ENCODE measurements at regions not wholly inside any gene's neighbourhood (a gene's known extent, or its start where the extent isn't known, plus 50 kb on each side); places are given as distances from the start of the nearest gene placed in this dataset.

GRCh38 chr13:37340901-37341670 is 235.6 kb upstream of the CSNK1A1L start:
- no peak for TF ChIP-seq JUND (IDR thresholded peaks at IDR 0.05; ENCODE audit: low read depth)
- in situ Hi-C loops (cut with HindIII; ENCODE audit: low pct_unique_long_range_greater_than_20kb, low sequenced_read_pairs), result no loop called here

DNA sequence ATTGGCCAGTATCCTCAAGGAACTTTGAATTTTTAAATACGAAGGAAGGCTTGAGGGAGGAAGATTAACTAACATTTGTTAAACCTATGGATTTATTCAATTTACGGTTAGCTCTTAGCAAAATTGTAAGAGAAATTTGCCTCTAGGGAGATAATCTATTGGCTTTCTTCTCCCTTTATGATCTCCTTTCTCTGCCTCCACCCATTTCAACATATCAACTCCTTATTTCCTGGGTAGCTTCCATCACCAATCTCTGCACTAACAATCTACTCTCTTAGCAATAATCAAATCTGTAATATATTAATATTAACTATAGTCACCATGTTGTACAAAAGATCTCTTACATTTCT is 233.9 kb upstream of the CSNK1A1L start:
- no peak for DNase-seq (ENCODE audit: low read depth in 1 of 2, low spot score in 1 of 2)
- TF ChIP-seq JUND (IDR thresholded peaks at IDR 0.05; ENCODE audit: low read depth), result no peak
- in situ Hi-C loops (cut with HindIII; ENCODE audit: low pct_unique_long_range_greater_than_20kb, low sequenced_read_pairs), result no loop called here

More at GRCh38 chr13:37340901-37341670, 235.6 kb upstream of the CSNK1A1L start:
- DNase-seq (ENCODE audit: low read depth in 1 of 2, low spot score in 1 of 2), result no peak

DNA sequence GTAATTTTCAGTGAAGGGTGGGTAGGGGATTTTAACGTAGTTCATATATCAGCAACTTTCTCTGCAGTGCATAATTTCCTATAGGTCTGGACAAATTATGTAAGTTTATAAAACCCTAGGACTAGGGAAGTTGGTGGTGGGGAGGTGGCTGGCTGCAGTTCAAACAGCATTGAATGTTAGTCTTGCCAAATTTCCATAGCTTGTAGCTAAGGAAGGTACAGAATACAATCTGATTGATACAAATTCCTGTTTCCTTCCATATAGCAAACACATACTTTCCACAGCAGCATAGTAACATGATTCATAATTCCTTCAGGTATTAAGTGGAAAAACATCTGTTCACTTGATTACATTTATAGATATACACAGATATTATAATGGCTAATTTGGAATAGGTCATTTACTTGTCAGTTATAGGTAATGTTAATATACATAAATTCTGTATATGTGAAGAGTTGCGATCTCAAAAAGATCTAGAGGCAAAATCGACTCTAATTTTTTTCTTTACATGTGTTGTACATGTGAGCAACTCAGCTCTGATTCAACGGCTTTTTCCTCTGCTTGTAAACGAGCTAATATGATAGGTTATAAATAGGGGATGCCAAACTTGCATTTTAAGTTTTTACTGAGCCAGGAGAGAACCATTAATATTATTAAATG is 233.4 kb upstream of the CSNK1A1L start:
- in situ Hi-C loops (cut with HindIII; ENCODE audit: low pct_unique_long_range_greater_than_20kb, low sequenced_read_pairs), result no loop called here
- DNase-seq (ENCODE audit: low read depth in 1 of 2, low spot score in 1 of 2), result no peak
- TF ChIP-seq JUND (IDR thresholded peaks at IDR 0.05; ENCODE audit: low read depth), result no peak

DNA sequence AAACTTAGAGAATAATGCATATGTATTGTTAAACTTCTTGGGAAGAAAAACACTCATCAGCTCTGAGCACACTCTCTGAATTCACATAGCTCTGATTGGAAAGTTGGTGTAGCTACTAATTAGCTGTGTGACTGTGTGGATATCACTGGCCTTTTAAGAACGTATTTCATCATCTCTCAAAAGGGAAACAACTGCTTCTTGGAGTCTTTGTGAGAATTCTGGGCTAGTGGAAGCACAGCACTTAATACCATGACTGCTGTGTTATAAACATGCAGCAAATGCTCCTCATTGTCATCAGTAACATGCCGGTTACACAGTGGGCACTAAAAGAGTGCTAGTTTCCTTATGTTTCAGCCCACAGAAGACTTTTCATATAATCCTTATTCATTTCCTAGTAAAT is 220.9 kb upstream of the CSNK1A1L start:
- in situ Hi-C loops (cut with HindIII; ENCODE audit: low pct_unique_long_range_greater_than_20kb, low sequenced_read_pairs), result no loop called here
- no peak for DNase-seq (ENCODE audit: low read depth in 1 of 2, low spot score in 1 of 2)
- TF ChIP-seq JUND (IDR thresholded peaks at IDR 0.05; ENCODE audit: low read depth), result no peak

DNA sequence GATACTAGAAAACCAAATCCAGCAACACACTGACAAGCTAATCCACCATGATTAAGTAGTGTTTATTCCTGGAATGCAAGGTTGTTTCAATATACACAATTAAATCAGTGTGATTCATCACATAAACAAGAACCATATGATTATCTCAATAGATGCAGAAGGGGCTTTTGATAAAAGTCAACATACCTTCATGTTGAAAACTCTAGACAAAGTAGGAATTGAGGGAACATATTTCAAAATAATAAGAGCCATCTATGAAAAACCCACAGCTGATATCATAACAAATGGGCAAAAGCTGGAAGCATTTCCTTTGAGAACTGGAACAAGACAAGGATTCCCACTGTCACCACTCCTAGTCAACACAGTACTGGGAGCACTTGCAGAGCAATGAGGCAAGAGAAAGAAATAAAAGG is 213.6 kb upstream of the CSNK1A1L start:
- no peak for DNase-seq (ENCODE audit: low read depth in 1 of 2, low spot score in 1 of 2)
- in situ Hi-C loops (cut with HindIII; ENCODE audit: low pct_unique_long_range_greater_than_20kb, low sequenced_read_pairs), result no loop called here
- TF ChIP-seq JUND (IDR thresholded peaks at IDR 0.05; ENCODE audit: low read depth), result no peak

GRCh38 chr13:37316935-37317334 is 211.5 kb upstream of the CSNK1A1L start:
- no peak for TF ChIP-seq JUND (IDR thresholded peaks at IDR 0.05; ENCODE audit: low read depth)
- no peak for DNase-seq (ENCODE audit: low read depth in 1 of 2, low spot score in 1 of 2)
- in situ Hi-C loops (cut with HindIII; ENCODE audit: low pct_unique_long_range_greater_than_20kb, low sequenced_read_pairs), result no loop called here

- TF ChIP-seq JUND (IDR thresholded peaks at IDR 0.05; ENCODE audit: low read depth), result no peak
- no peak for DNase-seq (ENCODE audit: low read depth in 1 of 2, low spot score in 1 of 2)
- in situ Hi-C loops (cut with HindIII; ENCODE audit: low pct_unique_long_range_greater_than_20kb, low sequenced_read_pairs), result no loop called here
Observed at GRCh38 chr13:37313372-37313771, 207.9 kb upstream of the CSNK1A1L start.

DNA sequence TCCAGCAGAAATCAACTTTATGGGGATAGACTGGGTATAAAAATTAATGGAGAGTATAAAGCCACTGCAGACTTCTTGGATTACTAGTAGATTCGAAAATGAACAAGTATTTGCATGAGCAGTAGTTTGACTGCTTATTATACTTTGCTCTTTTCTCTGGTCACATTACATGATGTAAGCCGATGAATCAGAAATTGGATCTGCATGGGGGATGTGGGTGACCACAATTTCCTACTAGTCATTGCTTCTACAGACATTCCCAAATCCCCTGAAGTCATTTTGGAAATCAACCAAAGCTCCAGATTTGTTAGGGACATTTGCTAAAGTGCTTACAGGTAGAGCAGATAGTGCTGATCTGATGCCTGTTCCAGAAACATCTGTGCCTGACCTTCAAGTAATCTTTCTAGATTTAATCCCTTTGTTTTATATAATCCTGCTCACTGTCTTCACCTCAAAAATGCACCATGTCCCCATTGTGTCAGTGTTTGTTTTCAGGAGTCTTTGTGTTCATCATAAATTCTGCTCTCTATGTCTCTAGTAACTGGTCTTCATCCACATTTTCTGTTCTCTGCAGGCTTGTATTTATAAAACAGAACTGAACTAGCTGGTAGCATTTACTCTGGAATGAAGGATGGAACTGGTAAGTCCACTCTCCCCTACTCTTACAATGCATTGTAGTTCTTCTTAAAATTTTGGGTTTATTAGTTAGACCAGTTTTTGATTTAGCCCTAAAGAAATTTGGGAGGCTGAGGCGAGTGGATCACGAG is 201.5 kb upstream of the CSNK1A1L start:
- no peak for TF ChIP-seq JUND (IDR thresholded peaks at IDR 0.05; ENCODE audit: low read depth)
- in situ Hi-C loops (cut with HindIII; ENCODE audit: low pct_unique_long_range_greater_than_20kb, low sequenced_read_pairs), result no loop called here
- no peak for DNase-seq (ENCODE audit: low read depth in 1 of 2, low spot score in 1 of 2)

- in situ Hi-C loops (cut with HindIII; ENCODE audit: low pct_unique_long_range_greater_than_20kb, low sequenced_read_pairs), result no loop called here
Observed at GRCh38 chr13:37303606-37304005, 198.1 kb upstream of the CSNK1A1L start.

DNA sequence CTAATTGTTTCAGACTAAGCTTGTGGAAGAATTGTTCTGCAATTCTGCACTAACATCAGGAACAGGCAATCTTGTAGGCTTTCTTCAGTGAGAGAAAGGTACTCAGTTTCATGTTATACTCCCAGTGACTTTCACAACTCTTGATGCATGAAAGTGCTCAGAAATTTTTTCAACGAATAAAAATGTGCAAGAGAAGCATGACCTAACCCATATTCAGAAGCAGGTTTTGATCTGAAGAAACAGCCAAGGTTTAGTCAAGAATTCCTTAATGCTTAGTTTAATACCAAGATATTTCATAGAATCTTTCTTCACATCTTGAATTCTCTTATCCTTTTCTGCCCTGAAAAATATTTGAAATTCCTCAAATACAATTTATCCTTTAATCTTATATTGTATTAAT is 197.2 kb upstream of the CSNK1A1L start:
- in situ Hi-C loops (cut with HindIII; ENCODE audit: low pct_unique_long_range_greater_than_20kb, low sequenced_read_pairs), result no loop called here
- TF ChIP-seq JUND (IDR thresholded peaks at IDR 0.05; ENCODE audit: low read depth), result no peak
- no peak for DNase-seq (ENCODE audit: low read depth in 1 of 2, low spot score in 1 of 2)

More at GRCh38 chr13:37303606-37304005, 198.1 kb upstream of the CSNK1A1L start:
- no peak for DNase-seq (ENCODE audit: low read depth in 1 of 2, low spot score in 1 of 2)
- no peak for TF ChIP-seq JUND (IDR thresholded peaks at IDR 0.05; ENCODE audit: low read depth)

- in situ Hi-C loops (cut with HindIII; ENCODE audit: low pct_unique_long_range_greater_than_20kb, low sequenced_read_pairs), result no loop called here
- DNase-seq (ENCODE audit: low read depth in 1 of 2, low spot score in 1 of 2), result no peak
- no peak for TF ChIP-seq JUND (IDR thresholded peaks at IDR 0.05; ENCODE audit: low read depth)
Observed at GRCh38 chr13:37295573-37295972, 190.1 kb upstream of the CSNK1A1L start.

DNA sequence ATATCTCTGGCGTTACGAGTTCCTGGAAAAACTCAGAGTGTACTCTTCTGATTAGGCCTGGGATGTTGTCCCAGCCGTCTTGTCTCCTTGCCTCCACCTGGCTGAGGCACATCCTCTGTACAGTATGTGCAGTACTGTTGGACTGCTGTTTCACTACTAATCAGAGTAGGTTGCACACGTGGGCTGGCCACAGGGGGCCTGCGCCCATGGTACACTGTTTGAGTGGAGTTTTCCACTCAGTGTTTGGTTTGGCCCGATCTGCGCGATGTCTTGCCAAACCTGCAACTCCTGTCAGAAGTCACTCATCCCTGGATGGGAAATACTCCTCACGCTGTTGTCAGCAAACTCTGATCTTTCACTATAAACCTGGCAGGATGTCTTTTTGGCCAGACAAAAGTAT is 189.6 kb upstream of the CSNK1A1L start:
- DNase-seq (ENCODE audit: low read depth in 1 of 2, low spot score in 1 of 2), result peak in 1 of 2 experiments; percentile 2
- TF ChIP-seq JUND (IDR thresholded peaks at IDR 0.05; ENCODE audit: low read depth), result no peak
- in situ Hi-C loops (cut with HindIII; ENCODE audit: low pct_unique_long_range_greater_than_20kb, low sequenced_read_pairs), result no loop called here

DNA sequence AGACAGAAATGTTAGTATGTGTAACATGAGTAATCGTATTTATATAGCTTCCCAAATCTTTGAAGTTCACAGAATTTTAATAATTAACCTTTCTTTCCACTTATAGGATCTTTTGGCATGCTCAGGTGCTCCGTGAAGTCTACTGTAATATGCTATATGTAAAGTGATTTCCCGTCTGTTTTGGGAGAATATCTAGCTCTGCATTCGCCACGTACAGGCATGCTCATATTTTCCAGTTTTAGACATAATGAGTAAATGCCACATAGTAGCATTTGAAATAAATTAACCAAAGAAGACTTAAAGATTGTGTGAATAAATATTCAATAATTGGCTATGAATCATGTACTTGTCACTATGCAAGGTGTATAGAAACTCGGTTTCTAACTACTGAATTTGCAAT is 189.0 kb upstream of the CSNK1A1L start:
- no peak for TF ChIP-seq JUND (IDR thresholded peaks at IDR 0.05; ENCODE audit: low read depth)
- no peak for DNase-seq (ENCODE audit: low read depth in 1 of 2, low spot score in 1 of 2)
- in situ Hi-C loops (cut with HindIII; ENCODE audit: low pct_unique_long_range_greater_than_20kb, low sequenced_read_pairs), result no loop called here
